ENCODE measurements at regions not wholly inside any gene's neighbourhood (a gene's known extent, or its start where the extent isn't known, plus 50 kb on each side); places are given as distances from the start of the nearest gene placed in this dataset.

- Histone ChIP-seq H3K4me3 (no peak overlapping the region), H3K27me3 (no peaks in the 10 kb centered on the region), H3K36me3 (no peaks in the 10 kb centered on the region), H3K9me3 (no peaks in the 10 kb centered on the region)
- DNase-seq, result no peak
These were observed 191.3 kb upstream of the TBX3 start for GRCh38 chr12:114875313-114875712.

GRCh38 chr12:114873656-114874055, 189.7 kb upstream of the TBX3 start:
- no peaks in the 10 kb centered on the region for H3K27me3 ChIP-seq
- DNase-seq, result no peak
- no peaks in the 10 kb centered on the region for H3K9me3 ChIP-seq
- no peaks in the 10 kb centered on the region for H3K36me3 ChIP-seq
- H3K4me3 ChIP-seq, result no peak overlapping the region

- H3K4me3 ChIP-seq, result no peak overlapping the region
- H3K27me3 ChIP-seq, result no peaks in the 10 kb centered on the region
- H3K36me3 ChIP-seq, result no peaks in the 10 kb centered on the region
- no peaks in the 10 kb centered on the region for H3K9me3 ChIP-seq
- no peak for DNase-seq
These were observed 185.2 kb upstream of the TBX3 start for GRCh38 chr12:114868995-114869834.

GRCh38 chr12:114866331-114866730, 182.4 kb upstream of the TBX3 start:
- no peak for DNase-seq
- Histone ChIP-seq H3K27me3 (no peaks in the 10 kb centered on the region), H3K36me3 (no peaks in the 10 kb centered on the region), H3K4me3 (no peak overlapping the region), H3K9me3 (no peaks in the 10 kb centered on the region)

- H3K27me3 ChIP-seq, result no peaks in the 10 kb centered on the region
- H3K36me3 ChIP-seq, result no peaks in the 10 kb centered on the region
- no peaks in the 10 kb centered on the region for H3K9me3 ChIP-seq
- no peak for DNase-seq
- H3K4me3 ChIP-seq, result no peak overlapping the region
These were observed 181.0 kb upstream of the TBX3 start for GRCh38 chr12:114864837-114865551.

- Histone ChIP-seq H3K9me3 (no peaks in the 10 kb centered on the region), H3K36me3 (no peaks in the 10 kb centered on the region), H3K27me3 (no peaks in the 10 kb centered on the region), H3K4me3 (no peak overlapping the region)
- DNase-seq, result no peak
These were observed 179.9 kb upstream of the TBX3 start for GRCh38 chr12:114863911-114864310.

- Histone ChIP-seq H3K9me3 (no peaks in the 10 kb centered on the region), H3K4me3 (no peak overlapping the region), H3K27me3 (no peaks in the 10 kb centered on the region), H3K36me3 (no peaks in the 10 kb centered on the region)
- DNase-seq, result no peak
These were observed 177.0 kb upstream of the TBX3 start for GRCh38 chr12:114860969-114861368.

GRCh38 chr12:114858388-114859146, 174.6 kb upstream of the TBX3 start:
- DNase-seq, result no peak
- Histone ChIP-seq H3K36me3 (no peaks in the 10 kb centered on the region), H3K27me3 (no peaks in the 10 kb centered on the region), H3K4me3 (no peak overlapping the region), H3K9me3 (no peaks in the 10 kb centered on the region)

GRCh38 chr12:114855678-114856077, 171.7 kb upstream of the TBX3 start:
- no peak overlapping the region for H3K4me3 ChIP-seq
- H3K36me3 ChIP-seq, result no peaks in the 10 kb centered on the region
- DNase-seq, result no peak
- no peaks in the 10 kb centered on the region for H3K9me3 ChIP-seq
- no peaks in the 10 kb centered on the region for H3K27me3 ChIP-seq

- no peaks in the 10 kb centered on the region for H3K27me3 ChIP-seq
- no peak overlapping the region for H3K4me3 ChIP-seq
- H3K9me3 ChIP-seq, result no peaks in the 10 kb centered on the region
- DNase-seq, result no peak
- H3K36me3 ChIP-seq, result no peaks in the 10 kb centered on the region
These were observed 169.1 kb upstream of the TBX3 start for GRCh38 chr12:114852976-114853529.

- Histone ChIP-seq H3K27me3 (no peaks in the 10 kb centered on the region), H3K9me3 (no peaks in the 10 kb centered on the region), H3K36me3 (no peaks in the 10 kb centered on the region), H3K4me3 (no peak overlapping the region)
- no peak for DNase-seq
These were observed 168.0 kb upstream of the TBX3 start for GRCh38 chr12:114851981-114852380.

GRCh38 chr12:114850661-114851275, 166.8 kb upstream of the TBX3 start:
- Histone ChIP-seq H3K27me3 (no peaks in the 10 kb centered on the region), H3K36me3 (no peaks in the 10 kb centered on the region), H3K9me3 (no peaks in the 10 kb centered on the region), H3K4me3 (no peak overlapping the region)
- DNase-seq, result no peak

GRCh38 chr12:114848666-114849065, 164.7 kb upstream of the TBX3 start:
- Histone ChIP-seq H3K4me3 (no peak overlapping the region), H3K36me3 (no peaks in the 10 kb centered on the region), H3K27me3 (no peaks in the 10 kb centered on the region), H3K9me3 (no peaks in the 10 kb centered on the region)
- peak; percentile 35 for DNase-seq

- Histone ChIP-seq H3K4me3 (no peak overlapping the region), H3K27me3 (no peaks in the 10 kb centered on the region), H3K9me3 (no peaks in the 10 kb centered on the region), H3K36me3 (no peaks in the 10 kb centered on the region)
- no peak for DNase-seq
These were observed 163.6 kb upstream of the TBX3 start for GRCh38 chr12:114847441-114848035.

GRCh38 chr12:114846771-114847170, 162.8 kb upstream of the TBX3 start:
- Histone ChIP-seq H3K36me3 (no peaks in the 10 kb centered on the region), H3K9me3 (no peaks in the 10 kb centered on the region), H3K4me3 (no peak overlapping the region), H3K27me3 (no peaks in the 10 kb centered on the region)
- no peak for DNase-seq

- DNase-seq, result no peak
- no peaks in the 10 kb centered on the region for H3K27me3 ChIP-seq
- H3K4me3 ChIP-seq, result no peak overlapping the region
- no peaks in the 10 kb centered on the region for H3K36me3 ChIP-seq
- H3K9me3 ChIP-seq, result no peaks in the 10 kb centered on the region
These were observed 157.7 kb upstream of the TBX3 start for GRCh38 chr12:114841557-114842251.
